ENCODE measurements at regions not wholly inside any gene's neighbourhood (a gene's known extent, or its start where the extent isn't known, plus 50 kb on each side); places are given as distances from the start of the nearest gene placed in this dataset.

GRCh38 chr10:23912884-23913404 lies 296.0 kb upstream of the KIAA1217 start:
- Histone ChIP-seq H3K27me3 (no peaks in the 10 kb centered on the region), H3K4me1 (peaks cover 0 to 7% (median 5%) of the 10 kb centered on the region in 4 donors), H3K9me3 (no peaks in the 10 kb centered on the region), H3K4me3 (no peak overlapping the region), H3K36me3 (no peaks in the 10 kb centered on the region), H3K27ac (no peak overlapping the region)
- TF ChIP-seq EP300 (IDR thresholded peaks at IDR 0.05), result no peak
- no peak for TF ChIP-seq CTCF (IDR thresholded peaks at IDR 0.05)
- no peak for TF ChIP-seq POLR2AphosphoS5 (IDR thresholded peaks at IDR 0.05)
- no peak for TF ChIP-seq POLR2A (IDR thresholded peaks at IDR 0.05)
- intact Hi-C loops (cut with DNase I; ENCODE audit: low total_unique reads), result no loop called here
- WGBS, 5 donors, result 43 to 63% (median 54%) methylated on average over 6 of the region's 6 CpGs
- no peak for DNase-seq

- WGBS, 5 donors, result 65 to 79% (median 74%) methylated on average over 3 of the region's 3 CpGs
- intact Hi-C loops (cut with DNase I; ENCODE audit: low total_unique reads), result no loop called here
- DNase-seq, result no peak
Measured at GRCh38 chr10:23914641-23915040, 294.3 kb upstream of the KIAA1217 start.

GRCh38 chr10:23917251-23917840 lies 291.6 kb upstream of the KIAA1217 start:
- no peaks in the 10 kb centered on the region for H3K36me3 ChIP-seq
- peaks cover 0 to 7% (median 5%) of the 10 kb centered on the region in 4 donors for H3K4me1 ChIP-seq
- H3K9me3 ChIP-seq, result no peaks in the 10 kb centered on the region
- 40 to 61% (median 54%) methylated on average over 4 of the region's 4 CpGs for WGBS, 5 donors
- H3K27ac ChIP-seq, result no peak overlapping the region
- TF ChIP-seq CTCF (IDR thresholded peaks at IDR 0.05) (no peak), POLR2AphosphoS5 (IDR thresholded peaks at IDR 0.05) (no peak), POLR2A (IDR thresholded peaks at IDR 0.05) (no peak), EP300 (IDR thresholded peaks at IDR 0.05) (no peak)
- no peak overlapping the region for H3K4me3 ChIP-seq
- intact Hi-C loops (cut with DNase I; ENCODE audit: low total_unique reads), result no loop called here
- DNase-seq, result peak in 1 of 2 donors; percentile 17
- H3K27me3 ChIP-seq, result no peaks in the 10 kb centered on the region

More at GRCh38 chr10:23914641-23915040, 294.3 kb upstream of the KIAA1217 start:
- H3K27ac ChIP-seq, result no peak overlapping the region
- no peak for TF ChIP-seq POLR2A (IDR thresholded peaks at IDR 0.05)
- no peak for TF ChIP-seq EP300 (IDR thresholded peaks at IDR 0.05)
- no peaks in the 10 kb centered on the region for H3K27me3 ChIP-seq
- H3K4me3 ChIP-seq, result no peak overlapping the region
- H3K36me3 ChIP-seq, result no peaks in the 10 kb centered on the region
- no peaks in the 10 kb centered on the region for H3K9me3 ChIP-seq
- H3K4me1 ChIP-seq, result peaks cover 0 to 7% (median 5%) of the 10 kb centered on the region in 4 donors

- Histone ChIP-seq H3K4me1 (peaks cover 0 to 7% (median 5%) of the 10 kb centered on the region in 4 donors), H3K27me3 (no peaks in the 10 kb centered on the region), H3K36me3 (no peaks in the 10 kb centered on the region), H3K27ac (no peak overlapping the region), H3K9me3 (no peaks in the 10 kb centered on the region), H3K4me3 (no peak overlapping the region)
- WGBS, 5 donors, result 30 to 62% (median 43%) methylated on average over 6 of the region's 6 CpGs
- intact Hi-C loops (cut with DNase I; ENCODE audit: low total_unique reads), result no loop called here
- peak in 1 of 2 donors; percentile 16 for DNase-seq
- TF ChIP-seq POLR2A (IDR thresholded peaks at IDR 0.05), result no peak
- no peak for TF ChIP-seq CTCF (IDR thresholded peaks at IDR 0.05)
- TF ChIP-seq EP300 (IDR thresholded peaks at IDR 0.05), result no peak
- no peak for TF ChIP-seq POLR2AphosphoS5 (IDR thresholded peaks at IDR 0.05)
Measured at GRCh38 chr10:23918090-23918723, 290.7 kb upstream of the KIAA1217 start.

- Histone ChIP-seq H3K4me1 (peaks cover 0 to 7% (median 5%) of the 10 kb centered on the region in 4 donors), H3K36me3 (no peaks in the 10 kb centered on the region), H3K27ac (no peak overlapping the region), H3K9me3 (no peaks in the 10 kb centered on the region), H3K27me3 (no peaks in the 10 kb centered on the region), H3K4me3 (no peak overlapping the region)
- DNase-seq, result no peak
- TF ChIP-seq CTCF (IDR thresholded peaks at IDR 0.05), result no peak
- no peak for TF ChIP-seq EP300 (IDR thresholded peaks at IDR 0.05)
- TF ChIP-seq POLR2A (IDR thresholded peaks at IDR 0.05), result no peak
- TF ChIP-seq POLR2AphosphoS5 (IDR thresholded peaks at IDR 0.05), result no peak
- intact Hi-C loops (cut with DNase I; ENCODE audit: low total_unique reads), result no loop called here
Measured at GRCh38 chr10:23918839-23919238, 290.1 kb upstream of the KIAA1217 start.
